GM12891 (cell line): ENCODE measurements at regions not wholly inside any gene's neighbourhood (a gene's known extent, or its start where the extent isn't known, plus 50 kb on each side); places are given as distances from the start of the nearest gene placed in this dataset.
"Not testable (repeated sequence)": the region's sequence is repeated elsewhere in the genome, so short reads cannot be mapped to it uniquely, and the experiment has no call there.

Experiments used
- DNase-seq: peaks from one replicate; pipeline ENCODE4 v3.0.0; 2011; ENCODE audit warnings: low spot score; ENCODE audit not compliant: insufficient read length
- FAIRE-seq: peaks from 2 replicates; lab custom pipeline; 2011; peaks lifted over from hg19 to GRCh38; lab: Jason Lieb, UNC
- PAX5 ChIP-seq: IDR thresholded peaks from 2 replicates; pipeline ENCODE4 v1.6.1; 2011; ENCODE audit warnings: low read length, moderate library complexity, mild to moderate bottlenecking; ENCODE audit not compliant: insufficient read depth, severe bottlenecking
- POLR2A ChIP-seq: IDR thresholded peaks from 2 replicates; pipeline ENCODE4 v1.6.1; 2011; ENCODE audit warnings: low read depth, low read length, control low read depth
- POLR2AphosphoS5 ChIP-seq: IDR thresholded peaks from 2 replicates; pipeline ENCODE4 v1.6.1; 2011; ENCODE audit warnings: low read depth, low read length, control low read depth
- POU2F2 ChIP-seq: IDR thresholded peaks from 2 replicates; pipeline ENCODE4 v1.6.1; 2011; ENCODE audit warnings: low read depth, mild to moderate bottlenecking, control low read depth, low read length, moderate library complexity
- SPI1 ChIP-seq: IDR thresholded peaks from 2 replicates; pipeline ENCODE4 v1.6.1; 2011; ENCODE audit warnings: low read depth, low read length, control low read depth
- TAF1 ChIP-seq: IDR thresholded peaks from 2 replicates; pipeline ENCODE4 v1.6.1; 2011; ENCODE audit warnings: low read depth, low read length, control low read depth

DNA sequence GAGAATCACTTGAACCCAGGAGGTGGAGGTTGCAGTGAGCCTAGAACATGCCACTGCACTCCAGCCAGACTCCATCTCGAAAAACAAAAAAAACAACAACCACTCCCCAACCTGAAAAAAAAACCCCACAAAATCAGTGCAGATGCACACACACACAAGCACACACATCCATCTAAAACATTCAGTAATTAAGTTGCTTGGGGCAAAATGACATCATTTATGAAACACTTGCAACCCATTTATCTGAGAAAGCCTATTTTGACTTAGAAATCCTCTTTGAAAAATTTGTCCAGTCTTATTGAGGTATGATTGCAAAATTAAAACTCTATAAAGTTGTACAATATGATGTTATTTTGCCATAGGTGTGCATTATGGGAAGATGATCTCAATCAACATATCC, 525.5 kb upstream of the AMELY start:
- no peak for FAIRE-seq
- no peak for DNase-seq
- TF ChIP-seq POLR2AphosphoS5 (no peak), POU2F2 (no peak), PAX5 (no peak), TAF1 (no peak)

DNA sequence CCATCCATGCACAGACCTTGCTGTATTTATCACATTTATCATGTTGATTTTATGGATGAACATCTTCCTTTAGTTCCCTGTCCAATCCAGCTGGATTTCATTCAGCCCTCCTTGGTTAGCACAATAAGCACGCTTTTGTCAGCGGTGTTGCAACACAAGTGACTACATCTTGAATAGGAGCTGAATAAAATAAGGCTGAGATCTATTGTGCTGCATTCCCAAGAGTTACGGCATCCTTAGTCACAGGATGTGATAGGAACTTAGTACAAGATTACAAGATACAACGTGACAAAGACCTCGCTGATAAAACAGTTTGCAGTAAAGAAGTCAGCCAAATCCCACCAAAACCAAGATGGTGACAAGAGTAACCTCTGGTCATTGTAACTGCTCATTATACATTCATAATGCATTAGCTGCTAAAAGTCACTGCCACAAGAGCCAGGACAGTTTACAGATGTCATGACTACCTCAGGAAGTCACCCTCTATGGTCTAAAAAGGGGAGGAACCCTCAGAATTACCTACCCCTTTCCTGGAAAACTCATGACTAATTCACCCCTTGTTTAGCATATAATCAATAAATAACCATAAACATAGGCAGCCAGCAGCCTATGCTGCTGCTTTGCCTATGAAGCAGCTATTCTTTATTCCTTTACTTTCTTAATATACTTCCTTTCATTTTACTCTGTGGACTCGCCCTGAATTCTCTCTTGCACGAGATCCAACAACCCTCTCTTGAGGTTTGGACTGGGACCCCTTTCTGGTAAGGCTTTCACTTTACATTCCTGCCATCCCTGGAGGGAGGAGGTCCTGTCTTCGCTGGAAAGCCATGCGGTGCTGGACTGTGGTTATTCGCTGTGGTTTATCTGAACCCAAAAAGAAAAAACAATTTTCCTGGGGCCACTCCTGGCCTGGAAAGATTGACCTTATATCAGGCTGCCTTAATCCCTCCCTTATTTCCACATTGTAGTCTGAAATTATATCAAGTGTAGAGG, 522.6 kb upstream of the AMELY start:
- FAIRE-seq, result no peak
- no peak for TF ChIP-seq POLR2A
- no peak for TF ChIP-seq POU2F2
- no peak for DNase-seq

DNA sequence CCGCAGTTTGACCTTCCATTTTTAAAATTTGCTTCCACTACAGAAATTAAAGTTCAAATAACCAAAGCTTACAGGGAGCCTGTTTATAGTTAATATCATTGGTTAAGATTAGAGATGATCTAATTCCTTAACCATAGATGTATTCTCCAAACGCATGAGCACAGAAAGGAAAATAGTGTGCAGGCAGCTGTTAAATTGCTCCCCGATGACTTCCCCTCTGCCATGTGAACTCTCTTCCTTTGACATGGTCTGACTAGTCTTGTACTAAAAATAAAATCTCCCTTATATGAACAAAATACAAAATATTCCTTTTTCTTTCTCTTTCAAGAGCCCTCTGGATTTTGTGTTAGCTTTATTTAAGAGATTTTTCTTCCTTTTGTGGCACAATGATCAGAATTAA, 507.6 kb upstream of the AMELY start:
- TF ChIP-seq POU2F2 (no peak), SPI1 (no peak), POLR2AphosphoS5 (no peak), POLR2A (no peak), PAX5 (no peak), TAF1 (no peak)
- DNase-seq (no peak), FAIRE-seq (no peak)

DNA sequence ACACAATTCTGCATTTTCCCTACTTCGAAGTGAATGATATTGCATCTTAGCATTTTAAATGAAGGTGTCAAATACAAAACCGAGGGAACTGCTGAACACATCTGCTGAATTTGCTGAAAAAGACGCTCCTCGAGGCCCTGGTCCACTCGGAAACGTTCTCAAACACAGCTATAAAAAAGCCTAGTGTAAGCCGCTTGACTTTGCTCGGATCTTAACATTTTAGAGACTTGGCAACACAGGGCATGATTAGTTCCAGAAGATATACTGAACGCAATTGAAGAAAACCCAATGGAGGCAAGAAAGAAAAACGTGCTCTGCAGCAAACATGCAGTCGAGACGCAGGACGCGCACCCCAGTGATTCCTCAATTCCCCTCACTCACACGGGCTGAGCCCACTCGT, 506.4 kb upstream of the AMELY start:
- FAIRE-seq (no peak), DNase-seq (no peak)
- TF ChIP-seq PAX5 (no peak), POLR2AphosphoS5 (no peak), POU2F2 (no peak), TAF1 (no peak), SPI1 (no peak), POLR2A (no peak)

DNA sequence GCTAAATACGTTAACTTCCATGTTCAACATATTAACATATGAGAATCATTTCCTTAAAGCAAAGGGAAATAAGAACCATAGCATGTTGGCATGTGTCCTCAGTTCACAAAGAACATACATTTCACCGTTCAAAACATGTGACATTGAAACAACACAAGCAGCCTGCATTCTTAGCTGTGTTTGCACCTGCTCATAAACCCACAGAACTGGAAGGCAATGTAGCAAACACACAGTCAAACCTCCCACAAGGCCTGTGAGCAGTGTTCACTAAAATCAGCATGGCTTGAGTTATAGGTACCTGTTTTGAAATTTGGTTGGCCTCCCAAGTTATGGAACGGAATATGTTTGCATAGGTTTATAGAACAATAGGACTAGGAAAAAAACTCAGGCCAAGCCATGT, 504.9 kb upstream of the AMELY start:
- TF ChIP-seq SPI1 (no peak), TAF1 (no peak), PAX5 (no peak), POLR2AphosphoS5 (no peak), POU2F2 (no peak), POLR2A (no peak)
- FAIRE-seq (no peak), DNase-seq (no peak)

DNA sequence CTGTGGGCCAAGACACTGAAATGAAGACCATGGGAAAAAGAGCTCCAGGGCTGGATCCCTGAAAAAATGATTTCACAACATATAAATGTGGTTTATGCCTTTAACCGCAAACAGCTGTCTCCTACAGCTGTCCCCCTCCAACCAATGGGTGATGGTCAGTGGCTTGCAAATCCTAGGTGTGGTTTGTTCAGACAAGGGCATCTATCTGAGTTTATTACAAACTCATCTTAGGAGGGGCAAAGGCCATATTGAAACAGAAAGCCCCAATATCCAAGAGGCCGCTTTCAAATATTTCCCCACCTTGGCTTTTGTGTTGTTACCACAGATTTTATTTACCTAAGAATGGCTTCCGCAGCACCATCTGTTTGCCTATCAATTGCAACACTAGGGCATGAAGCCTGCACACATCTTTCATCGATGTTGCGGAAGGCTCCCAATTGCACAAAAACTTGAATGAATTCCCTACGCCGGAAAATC, 503.6 kb upstream of the AMELY start:
- FAIRE-seq (no peak), DNase-seq (no peak)
- TF ChIP-seq POLR2AphosphoS5 (no peak), TAF1 (no peak), PAX5 (no peak), POU2F2 (no peak), SPI1 (no peak), POLR2A (no peak)

DNA sequence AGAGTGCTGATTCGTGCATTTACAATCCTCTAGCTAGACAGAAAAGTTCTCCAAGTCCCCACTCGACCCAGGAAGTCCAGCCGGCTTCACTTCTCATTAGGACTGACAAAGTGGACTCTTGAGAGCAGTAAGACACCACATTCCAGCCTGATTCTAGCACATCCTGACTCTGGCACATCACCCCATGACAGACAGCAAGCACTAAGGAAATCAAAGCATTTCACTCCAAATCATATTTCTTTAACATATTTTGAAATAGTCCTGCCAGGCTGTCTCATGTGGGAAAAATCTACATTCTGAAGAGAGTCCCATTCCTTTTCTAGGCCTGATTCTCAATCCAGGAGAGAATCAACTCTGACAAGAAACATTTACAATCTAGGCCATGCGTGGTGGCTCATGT, 478.5 kb upstream of the AMELY start:
- DNase-seq, result no peak
- FAIRE-seq, result no peak

DNA sequence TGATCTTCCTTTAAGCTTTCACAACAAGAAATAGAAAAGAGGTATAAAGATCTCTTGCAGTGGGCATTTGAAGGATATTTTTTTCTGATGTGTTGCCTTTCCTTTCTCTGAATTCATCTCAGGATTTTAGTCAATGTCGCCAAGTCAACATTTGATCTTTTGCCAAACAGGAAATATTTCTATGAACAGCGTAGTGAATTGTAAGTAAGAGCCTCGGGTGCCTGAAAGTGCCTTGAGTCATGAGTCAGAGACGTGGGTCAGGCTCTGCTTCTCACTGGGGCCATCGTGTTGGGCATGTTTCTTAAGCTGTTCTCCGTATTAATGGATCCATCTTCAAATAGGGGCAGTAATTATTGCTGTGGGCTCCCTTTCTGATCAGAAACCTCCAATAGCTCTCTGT, 471.4 kb upstream of the AMELY start:
- DNase-seq (no peak), FAIRE-seq (no peak)
- TF ChIP-seq TAF1, result no peak
- no peak for TF ChIP-seq SPI1
- no peak for TF ChIP-seq PAX5

More for the DNA sequence above, 478.5 kb upstream of the AMELY start:
- TF ChIP-seq POLR2A (no peak), PAX5 (no peak), TAF1 (no peak), POU2F2 (no peak), SPI1 (no peak), POLR2AphosphoS5 (no peak)

DNA sequence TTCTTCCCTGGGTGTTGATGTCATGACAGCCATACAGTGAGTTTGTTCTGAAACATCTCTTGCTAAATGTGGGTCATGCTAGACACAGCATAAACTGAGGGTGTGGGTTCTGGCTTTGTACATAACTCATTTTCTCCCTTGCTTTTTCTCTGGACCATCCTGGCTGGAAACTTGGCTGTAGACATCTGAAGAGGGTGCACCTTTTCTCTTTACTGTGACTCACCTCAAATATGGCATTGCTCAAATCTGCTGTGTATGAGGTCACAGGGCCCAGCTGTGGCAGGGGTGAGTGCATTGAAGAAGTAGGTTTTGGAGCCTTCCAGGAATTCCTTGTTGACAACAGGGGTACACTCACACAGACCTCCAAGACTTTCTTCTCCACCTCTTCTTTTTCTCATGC, 465.5 kb upstream of the AMELY start:
- no peak for TF ChIP-seq PAX5

DNA sequence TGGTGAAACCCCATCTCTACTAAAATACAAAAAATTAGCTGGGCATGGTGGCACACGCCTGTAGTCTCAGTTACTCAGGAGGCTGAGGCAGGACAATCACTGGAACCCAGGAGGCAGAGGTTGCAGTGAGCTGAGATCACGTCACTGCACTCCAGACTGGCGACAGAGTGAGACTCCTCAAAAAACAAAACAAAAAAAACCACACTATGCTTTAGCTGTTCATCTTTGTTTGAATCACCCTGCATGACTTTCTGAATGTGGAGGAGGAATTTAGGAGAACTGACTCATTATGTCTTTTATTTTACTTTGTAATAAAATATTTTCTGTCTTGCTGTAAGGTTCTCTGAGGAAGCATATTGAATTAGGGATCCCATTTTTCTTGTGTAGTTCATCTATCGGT, 462.9 kb upstream of the AMELY start:
- not testable (repeated sequence) for FAIRE-seq, DNase-seq

More for the DNA sequence above, 465.5 kb upstream of the AMELY start:
- FAIRE-seq (no peak), DNase-seq (no peak)

DNA sequence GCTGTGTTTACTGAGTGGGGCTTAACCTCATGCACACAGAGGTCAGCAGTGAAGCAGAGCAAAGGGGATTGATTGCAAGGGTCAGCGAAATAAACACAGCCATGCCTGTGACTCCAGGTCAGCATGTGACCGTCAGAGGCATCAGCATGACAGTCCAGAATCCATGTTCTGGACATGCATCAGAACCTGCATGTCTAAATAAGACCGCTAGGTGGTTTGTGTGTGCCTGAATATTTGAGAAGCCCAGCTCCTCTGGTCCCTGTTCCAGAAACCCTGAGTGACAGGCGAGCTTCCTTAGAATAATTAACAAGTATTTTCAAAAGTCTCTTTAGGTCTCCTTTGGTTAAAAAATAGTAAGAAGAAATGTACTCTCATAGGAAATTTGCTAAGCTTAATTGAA, 460.4 kb upstream of the AMELY start:
- DNase-seq, result not testable (repeated sequence)

DNA sequence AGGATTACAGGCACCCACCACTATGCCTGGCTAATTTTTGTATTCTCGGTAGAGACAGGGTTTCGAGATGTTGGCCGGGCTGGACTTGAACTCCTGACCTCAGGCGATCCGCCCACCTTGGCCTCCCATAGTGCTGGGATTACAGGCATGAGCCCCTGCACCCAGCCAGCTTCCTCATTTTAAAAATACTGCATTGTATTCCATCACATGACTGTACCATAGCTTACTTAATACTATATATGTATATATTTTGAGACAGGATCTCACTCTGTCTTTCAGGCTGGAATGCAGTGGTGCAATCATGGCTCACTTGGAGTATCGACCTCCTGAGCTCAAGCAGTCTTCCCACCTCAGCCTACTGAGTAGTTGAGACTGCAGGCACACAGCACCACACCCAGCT, 459.5 kb upstream of the AMELY start:
- not testable (repeated sequence) for FAIRE-seq, DNase-seq

More for the DNA sequence above, 460.4 kb upstream of the AMELY start:
- peak; percentile 33 for FAIRE-seq
